Ovary (tissue), 7 donors: ENCODE measurements at regions not wholly inside any gene's neighbourhood (a gene's known extent, or its start where the extent isn't known, plus 50 kb on each side); places are given as distances from the start of the nearest gene placed in this dataset.

Experiments used
- DNase-seq, 5 donors: peaks; one replicate each; pipeline ENCODE4 v3.0.0-alpha.2; 2019 to 2020
- H3K27ac ChIP-seq, 2 donors: fragments of 200-600 bp; one replicate each; pipeline versions ENCODE4 v1.5.1 to v1.8.0; 2019 to 2022
- H3K27me3 ChIP-seq: fragments of 200-600 bp; one replicate; pipeline ENCODE4 v1.8.0; 2022
- H3K36me3 ChIP-seq: fragments of 200-600 bp; sonication (generic); one replicate; pipeline ENCODE4 v1.5.1; 2019
- H3K4me1 ChIP-seq: one replicate; pipeline ENCODE4 v1.8.1; 2013; ENCODE audit warnings: mild to moderate bottlenecking, moderate library complexity; ENCODE audit not compliant: insufficient read depth
- H3K4me3 ChIP-seq: fragments of 200-600 bp; sonication (generic); one replicate; pipeline ENCODE4 v1.5.1; 2017
- H3K9me3 ChIP-seq, 2 donors: fragments of 200-600 bp in 1 of 2; sonication (generic) in 1 of 2; one replicate each; pipeline versions ENCODE4 v1.5.1 to v1.8.1; 2013 to 2019; ENCODE audit warnings: mild to moderate bottlenecking in 1 of 2, moderate library complexity in 1 of 2
- EP300 ChIP-seq: sonication (generic); formaldehyde crosslinking; IDR thresholded peaks from one replicate; pipeline ENCODE4 v1.6.1; 2017; ENCODE audit warnings: antibody characterized with exemption
- POLR2A ChIP-seq: fragments of 450-650 bp; IDR thresholded peaks from one replicate; pipeline ENCODE4 v1.6.1; 2017; ENCODE audit warnings: antibody characterized with exemption, mild to moderate bottlenecking, moderate library complexity
- WGBS, 3 donors: extraction: QIAGEN DNeasy Blood & Tissue Kit in 1 of 3; methylation state at CpG; one replicate each; pipeline versions ENCODE4 v1.1.5 to v1.1.7; 2013 to 2017; 5-methylcytosine and 5-hydroxymethylcytosine counted together
- intact Hi-C, 4 donors: fragments of 100-400 bp; cut with DNase I; formaldehyde crosslinking; loops; one replicate each; pipeline versions ENCODE4 v1.11.0 to v1.15.1; 2022 to 2023
- TF ChIP-seq, protein P1 (sequence below), 3 donors: fragments of 450-650 bp in 2 of 3; fragments of 200-600 bp in 1 of 3; IDR thresholded peaks; one replicate each; pipeline versions ENCODE4 v1.5.1 to v1.8.0; 2016 to 2022; ENCODE audit warnings: antibody characterized with exemption in 3 of 3, mild to moderate bottlenecking in 1 of 3
- donor health status: DM: no; HTN: no; CAD: no; lungs with moderate emphysema.
- donor health status: DM: no; HTN: no; CAD: no.
- donor health status: Bipolar disorder and iron deficiency.
- donor health status: DM: no; HTN: no; CAD: no.
- donor health status: DM: yes; HTN: yes; CAD: no.

DNA sequence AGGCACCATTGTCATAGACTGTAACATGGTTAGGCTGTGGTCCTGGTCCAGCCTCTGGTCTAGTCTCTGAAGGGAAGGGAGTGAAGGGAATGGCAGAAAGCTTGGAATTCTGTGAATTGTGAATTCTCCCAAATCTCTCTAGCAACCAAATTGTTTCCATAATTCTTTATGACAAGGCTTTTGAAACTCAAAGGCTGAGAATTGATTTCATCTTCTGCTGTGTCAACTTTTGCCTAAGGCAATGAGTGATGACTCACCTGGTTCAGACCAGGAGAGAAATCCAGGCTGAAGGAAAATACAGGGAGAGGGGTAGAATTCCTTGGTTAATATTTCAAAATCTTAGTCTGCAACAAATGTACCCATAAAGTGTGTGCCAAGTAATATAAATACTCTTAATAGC is 82.6 kb upstream of the ADPGK start:
- DNase-seq = no peak
- Histone ChIP-seq H3K4me3 (no peak overlapping the region), H3K36me3 (no peaks in the 10 kb centered on the region), H3K27me3 (no peaks in the 10 kb centered on the region), H3K4me1 (no peaks in the 10 kb centered on the region), H3K9me3 (no peaks in the 10 kb centered on the region), H3K27ac (no peak overlapping the region)
- TF ChIP-seq EP300 (no peak), POLR2A (no peak)
- TF ChIP-seq, protein P1, sequence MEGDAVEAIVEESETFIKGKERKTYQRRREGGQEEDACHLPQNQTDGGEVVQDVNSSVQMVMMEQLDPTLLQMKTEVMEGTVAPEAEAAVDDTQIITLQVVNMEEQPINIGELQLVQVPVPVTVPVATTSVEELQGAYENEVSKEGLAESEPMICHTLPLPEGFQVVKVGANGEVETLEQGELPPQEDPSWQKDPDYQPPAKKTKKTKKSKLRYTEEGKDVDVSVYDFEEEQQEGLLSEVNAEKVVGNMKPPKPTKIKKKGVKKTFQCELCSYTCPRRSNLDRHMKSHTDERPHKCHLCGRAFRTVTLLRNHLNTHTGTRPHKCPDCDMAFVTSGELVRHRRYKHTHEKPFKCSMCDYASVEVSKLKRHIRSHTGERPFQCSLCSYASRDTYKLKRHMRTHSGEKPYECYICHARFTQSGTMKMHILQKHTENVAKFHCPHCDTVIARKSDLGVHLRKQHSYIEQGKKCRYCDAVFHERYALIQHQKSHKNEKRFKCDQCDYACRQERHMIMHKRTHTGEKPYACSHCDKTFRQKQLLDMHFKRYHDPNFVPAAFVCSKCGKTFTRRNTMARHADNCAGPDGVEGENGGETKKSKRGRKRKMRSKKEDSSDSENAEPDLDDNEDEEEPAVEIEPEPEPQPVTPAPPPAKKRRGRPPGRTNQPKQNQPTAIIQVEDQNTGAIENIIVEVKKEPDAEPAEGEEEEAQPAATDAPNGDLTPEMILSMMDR (IDR thresholded peaks at IDR 0.05) = no peak
- intact Hi-C loops = no loop called here

DNA sequence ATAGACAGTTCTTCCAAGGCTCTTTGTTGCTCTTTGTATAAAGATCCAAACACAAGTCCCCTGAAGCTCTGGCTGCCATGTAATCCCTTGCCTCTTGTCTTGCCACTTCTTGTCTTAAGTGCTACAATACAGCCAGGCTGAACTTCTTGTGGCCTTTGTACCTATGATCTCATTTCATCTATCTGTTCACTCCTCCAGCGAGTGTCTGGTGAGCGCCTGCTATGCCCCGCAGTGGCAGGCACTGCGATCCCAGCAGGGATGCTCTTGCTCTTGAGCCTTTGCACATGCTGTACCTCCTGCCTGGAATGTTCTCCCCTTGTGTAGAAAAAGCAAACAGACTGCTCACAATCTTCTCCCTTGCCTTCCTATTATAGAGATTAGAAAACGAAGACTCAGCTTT is 81.9 kb upstream of the ADPGK start:
- H3K27ac ChIP-seq = no peak overlapping the region
- no peaks in the 10 kb centered on the region for H3K4me1 ChIP-seq
- intact Hi-C loops = no loop called here
- H3K27me3 ChIP-seq = no peaks in the 10 kb centered on the region
- 49 to 73% (median 54%) methylated on average over 5 of the region's 5 CpGs for WGBS, 3 donors
- no peak overlapping the region for H3K4me3 ChIP-seq
- no peaks in the 10 kb centered on the region for H3K9me3 ChIP-seq
- no peak for DNase-seq
- H3K36me3 ChIP-seq = no peaks in the 10 kb centered on the region
- TF ChIP-seq POLR2A = no peak
- TF ChIP-seq EP300 = no peak
- TF ChIP-seq, protein P1 (IDR thresholded peaks at IDR 0.05) = no peak

DNA sequence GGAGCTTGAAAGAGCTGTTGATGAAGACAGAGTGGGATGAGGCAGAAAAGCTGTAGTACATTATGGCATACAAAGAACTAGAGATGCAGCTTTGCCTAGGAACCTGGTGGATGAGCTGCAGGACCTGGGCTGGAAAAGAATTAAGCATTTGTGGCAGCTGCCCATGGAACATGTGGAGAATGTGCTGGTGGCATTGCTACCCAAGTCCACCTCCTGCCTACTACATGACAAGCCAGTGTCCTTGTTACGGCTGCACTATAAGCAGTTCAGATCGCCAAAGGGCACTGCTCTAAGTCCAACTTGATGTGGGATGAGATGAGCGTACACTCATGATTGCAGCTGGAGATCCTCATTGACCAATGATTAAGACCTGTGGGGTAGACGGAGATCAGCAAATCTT is 81.1 kb upstream of the ADPGK start:
- intact Hi-C loops = no loop called here
- WGBS, 3 donors = 91 to 97% (median 92%) methylated on average over 4 of the region's 4 CpGs
- DNase-seq = no peak

DNA sequence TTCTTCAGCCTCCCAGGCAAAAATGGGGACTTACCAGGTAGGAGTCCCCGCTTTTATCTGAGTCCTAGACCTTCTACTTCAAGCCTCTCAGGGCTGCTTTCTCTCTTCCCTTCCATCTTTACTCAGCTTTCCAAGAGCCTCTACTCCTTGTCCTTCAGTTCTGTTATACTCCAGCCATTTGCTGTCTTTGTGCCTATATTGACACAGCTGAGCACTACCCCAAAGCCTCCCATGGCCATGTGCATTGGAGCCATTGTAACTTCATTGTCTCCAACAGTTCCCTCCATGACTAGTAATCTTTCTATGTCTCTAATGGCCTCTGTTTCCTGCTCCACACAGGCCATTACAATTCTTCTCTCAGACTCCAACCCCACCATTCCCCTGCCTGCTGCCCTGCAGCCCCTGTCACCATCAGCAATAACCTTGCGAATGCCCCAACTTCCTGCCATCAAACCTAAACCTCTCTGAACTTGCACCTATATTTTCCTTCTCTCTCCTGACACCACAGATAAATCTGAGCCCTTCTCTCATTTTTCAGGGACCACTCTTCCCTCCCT is 77.9 kb upstream of the ADPGK start:
- H3K27ac ChIP-seq = no peak overlapping the region
- TF ChIP-seq, protein P1 (IDR thresholded peaks at IDR 0.05) = no peak
- no peak for TF ChIP-seq POLR2A
- TF ChIP-seq EP300 = no peak
- H3K27me3 ChIP-seq = no peaks in the 10 kb centered on the region
- WGBS, 3 donors = 91 to 100% (median 97%) methylated on average over 2 of the region's 2 CpGs
- DNase-seq = no peak
- H3K4me3 ChIP-seq = no peak overlapping the region
- H3K9me3 ChIP-seq = no peaks in the 10 kb centered on the region
- H3K36me3 ChIP-seq = no peaks in the 10 kb centered on the region
- no peaks in the 10 kb centered on the region for H3K4me1 ChIP-seq
- intact Hi-C loops = no loop called here

More for the DNA sequence above, 81.1 kb upstream of the ADPGK start:
- Histone ChIP-seq H3K4me1 (no peaks in the 10 kb centered on the region), H3K9me3 (no peaks in the 10 kb centered on the region), H3K4me3 (no peak overlapping the region), H3K27ac (no peak overlapping the region), H3K27me3 (no peaks in the 10 kb centered on the region), H3K36me3 (no peaks in the 10 kb centered on the region)
- no peak for TF ChIP-seq POLR2A
- TF ChIP-seq, protein P1 (IDR thresholded peaks at IDR 0.05) = no peak
- no peak for TF ChIP-seq EP300
